ENCODE measurements at regions not wholly inside any gene's neighbourhood (a gene's known extent, or its start where the extent isn't known, plus 50 kb on each side); places are given as distances from the start of the nearest gene placed in this dataset.

GRCh38 chr1:113340038-113340437 is 50.3 kb upstream of the MAGI3 start:
- no peak for TF ChIP-seq EZH2 (IDR thresholded peaks at IDR 0.05; ENCODE audit: low read length)
- no peak for TF ChIP-seq CTCF (optimal IDR thresholded peaks at IDR 0.05 in 1 of 3, IDR thresholded peaks at IDR 0.05 in 1 of 3, conservative IDR thresholded peaks at IDR 0.05 in 1 of 3; ENCODE audit: extremely low read depth in 1 of 3, insufficient read depth in 2 of 3, low read length in 3 of 3)

Data from keratinocyte (primary cell).